Activated CD4-positive, alpha-beta T cell treated with anti-CD3 and anti-CD28 coated beads, Interleukin-2, amount 10 ng/mL, durations not matched to agents 7 days and 5 days (primary cell): ENCODE measurements at regions not wholly inside any gene's neighbourhood (a gene's known extent, or its start where the extent isn't known, plus 50 kb on each side); places are given as distances from the start of the nearest gene placed in this dataset.

Source experiments
- CTCF ChIA-PET: fragments of 350-600 bp; sonication (Branson Sonifier 250); formaldehyde crosslinking; loops from one replicate; lab custom pipeline; 2021; ENCODE audit warnings: antibody characterized with exemption; lab: Charles Lee
- POLR2A ChIA-PET: fragments of 350-600 bp; sonication (Branson Sonifier 250); formaldehyde crosslinking; loops from one replicate; lab custom pipeline; 2021; ENCODE audit warnings: antibody characterized with exemption; lab: Charles Lee
- DNase-seq: peaks from one replicate; pipeline ENCODE4 v3.0.0-alpha.2; 2020
- H3K27ac Mint-ChIP-seq: one replicate; pipeline ENCODE4 v1.8.0; 2021; ENCODE audit warnings: mild to moderate bottlenecking, moderate library complexity, mixed read lengths
- H3K27me3 Mint-ChIP-seq: one replicate; pipeline ENCODE4 v1.8.0; 2021; ENCODE audit warnings: mixed read lengths
- H3K36me3 Mint-ChIP-seq: one replicate; pipeline ENCODE4 v1.8.0; 2021; ENCODE audit warnings: low read depth, mixed read lengths
- H3K4me1 Mint-ChIP-seq: one replicate; pipeline ENCODE4 v1.8.0; 2021; ENCODE audit warnings: mixed read lengths
- H3K4me3 Mint-ChIP-seq: one replicate; pipeline ENCODE4 v1.8.0; 2021; ENCODE audit warnings: mild to moderate bottlenecking, moderate library complexity, mixed read lengths
- H3K9me3 Mint-ChIP-seq: one replicate; pipeline ENCODE4 v1.8.0; 2021; ENCODE audit warnings: mixed read lengths

- ChIA-PET POLR2A (no interaction called here), CTCF (no interaction called here)
- Mint-ChIP-seq H3K4me3 (no peak overlapping the region), H3K9me3 (no peaks in the 10 kb centered on the region), H3K4me1 (no peaks in the 10 kb centered on the region), H3K27ac (no peak overlapping the region), H3K27me3 (no peaks in the 10 kb centered on the region), H3K36me3 (no peaks in the 10 kb centered on the region)
- no peak for DNase-seq
Observed at GRCh38 chr4:104716584-104716983, 221.9 kb upstream of the CXXC4 start.

GRCh38 chr4:104719539-104720230, 225.0 kb upstream of the CXXC4 start:
- ChIA-PET POLR2A (no interaction called here), CTCF (interaction anchor here (0.6 kb wide), 1 partner anchor 17 kb away, joined by 3 read pairs; no protein-coding TSS in a partner anchor)
- no peaks in the 10 kb centered on the region for H3K4me1 Mint-ChIP-seq
- DNase-seq, result no peak
- no peaks in the 10 kb centered on the region for H3K27me3 Mint-ChIP-seq
- no peaks in the 10 kb centered on the region for H3K9me3 Mint-ChIP-seq
- no peak overlapping the region for H3K27ac Mint-ChIP-seq
- H3K4me3 Mint-ChIP-seq, result no peak overlapping the region
- H3K36me3 Mint-ChIP-seq, result no peaks in the 10 kb centered on the region

GRCh38 chr4:104722467-104722866, 227.8 kb upstream of the CXXC4 start:
- no peaks in the 10 kb centered on the region for H3K4me1 Mint-ChIP-seq
- ChIA-PET POLR2A (no interaction called here), CTCF (no interaction called here)
- no peaks in the 10 kb centered on the region for H3K9me3 Mint-ChIP-seq
- no peak overlapping the region for H3K27ac Mint-ChIP-seq
- H3K36me3 Mint-ChIP-seq, result no peaks in the 10 kb centered on the region
- no peaks in the 10 kb centered on the region for H3K27me3 Mint-ChIP-seq
- no peak overlapping the region for H3K4me3 Mint-ChIP-seq
- no peak for DNase-seq

GRCh38 chr4:104726002-104726401, 231.3 kb upstream of the CXXC4 start:
- Mint-ChIP-seq H3K36me3 (no peaks in the 10 kb centered on the region), H3K27me3 (no peaks in the 10 kb centered on the region), H3K27ac (no peak overlapping the region), H3K4me3 (no peak overlapping the region), H3K4me1 (no peaks in the 10 kb centered on the region), H3K9me3 (no peaks in the 10 kb centered on the region)
- ChIA-PET CTCF (no interaction called here), POLR2A (no interaction called here)
- no peak for DNase-seq

GRCh38 chr4:104727643-104728042, 232.9 kb upstream of the CXXC4 start:
- no peak overlapping the region for H3K4me3 Mint-ChIP-seq
- DNase-seq, result no peak
- no peak overlapping the region for H3K27ac Mint-ChIP-seq
- no peaks in the 10 kb centered on the region for H3K36me3 Mint-ChIP-seq
- H3K4me1 Mint-ChIP-seq, result no peaks in the 10 kb centered on the region
- ChIA-PET CTCF (interaction anchor here (0.9 kb wide), 1 partner anchor 20 kb away, joined by 3 read pairs; no protein-coding TSS in a partner anchor), POLR2A (no interaction called here)
- H3K27me3 Mint-ChIP-seq, result no peaks in the 10 kb centered on the region
- no peaks in the 10 kb centered on the region for H3K9me3 Mint-ChIP-seq

- Mint-ChIP-seq H3K4me1 (no peaks in the 10 kb centered on the region), H3K36me3 (no peaks in the 10 kb centered on the region), H3K9me3 (no peaks in the 10 kb centered on the region), H3K4me3 (no peak overlapping the region), H3K27me3 (no peaks in the 10 kb centered on the region), H3K27ac (no peak overlapping the region)
- DNase-seq, result no peak
- POLR2A ChIA-PET, result no interaction called here
- CTCF ChIA-PET, result no interaction called here
Observed at GRCh38 chr4:104728380-104729122, 233.9 kb upstream of the CXXC4 start.

- POLR2A ChIA-PET, result no interaction called here
- DNase-seq, result no peak
- H3K36me3 Mint-ChIP-seq, result no peaks in the 10 kb centered on the region
- no peaks in the 10 kb centered on the region for H3K9me3 Mint-ChIP-seq
- no peaks in the 10 kb centered on the region for H3K4me1 Mint-ChIP-seq
- no peak overlapping the region for H3K27ac Mint-ChIP-seq
- H3K4me3 Mint-ChIP-seq, result no peak overlapping the region
- H3K27me3 Mint-ChIP-seq, result no peaks in the 10 kb centered on the region
- CTCF ChIA-PET, result no interaction called here
Observed at GRCh38 chr4:104732766-104733165, 238.1 kb upstream of the CXXC4 start.

- CTCF ChIA-PET, result no interaction called here
- POLR2A ChIA-PET, result no interaction called here
- H3K4me1 Mint-ChIP-seq, result no peaks in the 10 kb centered on the region
- no peaks in the 10 kb centered on the region for H3K36me3 Mint-ChIP-seq
- no peaks in the 10 kb centered on the region for H3K9me3 Mint-ChIP-seq
- no peak for DNase-seq
- no peak overlapping the region for H3K27ac Mint-ChIP-seq
- no peak overlapping the region for H3K4me3 Mint-ChIP-seq
- no peaks in the 10 kb centered on the region for H3K27me3 Mint-ChIP-seq
Observed at GRCh38 chr4:104735174-104735573, 240.5 kb upstream of the CXXC4 start.

- H3K4me3 Mint-ChIP-seq, result no peak overlapping the region
- no peaks in the 10 kb centered on the region for H3K9me3 Mint-ChIP-seq
- H3K27ac Mint-ChIP-seq, result no peak overlapping the region
- H3K27me3 Mint-ChIP-seq, result no peaks in the 10 kb centered on the region
- ChIA-PET POLR2A (no interaction called here), CTCF (no interaction called here)
- H3K4me1 Mint-ChIP-seq, result no peaks in the 10 kb centered on the region
- H3K36me3 Mint-ChIP-seq, result no peaks in the 10 kb centered on the region
- no peak for DNase-seq
Observed at GRCh38 chr4:104740161-104740560, 245.5 kb upstream of the CXXC4 start.

- H3K27me3 Mint-ChIP-seq, result no peaks in the 10 kb centered on the region
- H3K27ac Mint-ChIP-seq, result no peak overlapping the region
- ChIA-PET CTCF (no interaction called here), POLR2A (no interaction called here)
- H3K4me3 Mint-ChIP-seq, result no peak overlapping the region
- H3K4me1 Mint-ChIP-seq, result no peaks in the 10 kb centered on the region
- H3K9me3 Mint-ChIP-seq, result no peaks in the 10 kb centered on the region
- H3K36me3 Mint-ChIP-seq, result no peaks in the 10 kb centered on the region
- DNase-seq, result no peak
Observed at GRCh38 chr4:104743215-104743653, 248.5 kb upstream of the CXXC4 start.

- ChIA-PET CTCF (no interaction called here), POLR2A (no interaction called here)
- no peaks in the 10 kb centered on the region for H3K36me3 Mint-ChIP-seq
- no peak overlapping the region for H3K4me3 Mint-ChIP-seq
- no peaks in the 10 kb centered on the region for H3K9me3 Mint-ChIP-seq
- H3K4me1 Mint-ChIP-seq, result no peaks in the 10 kb centered on the region
- no peak for DNase-seq
- no peaks in the 10 kb centered on the region for H3K27me3 Mint-ChIP-seq
- no peak overlapping the region for H3K27ac Mint-ChIP-seq
Observed at GRCh38 chr4:104747635-104748034, 252.9 kb upstream of the CXXC4 start.

GRCh38 chr4:104749062-104749461, 254.4 kb upstream of the CXXC4 start:
- no peaks in the 10 kb centered on the region for H3K36me3 Mint-ChIP-seq
- peaks cover 2% of the 10 kb centered on the region for H3K9me3 Mint-ChIP-seq
- DNase-seq, result no peak
- no peak overlapping the region for H3K27ac Mint-ChIP-seq
- ChIA-PET CTCF (no interaction called here), POLR2A (no interaction called here)
- no peaks in the 10 kb centered on the region for H3K27me3 Mint-ChIP-seq
- H3K4me1 Mint-ChIP-seq, result no peaks in the 10 kb centered on the region
- H3K4me3 Mint-ChIP-seq, result no peak overlapping the region

GRCh38 chr4:104750008-104750407, 255.3 kb upstream of the CXXC4 start:
- DNase-seq, result no peak
- no peak overlapping the region for H3K4me3 Mint-ChIP-seq
- POLR2A ChIA-PET, result no interaction called here
- no peaks in the 10 kb centered on the region for H3K4me1 Mint-ChIP-seq
- no peak overlapping the region for H3K27ac Mint-ChIP-seq
- CTCF ChIA-PET, result no interaction called here
- H3K36me3 Mint-ChIP-seq, result no peaks in the 10 kb centered on the region
- no peaks in the 10 kb centered on the region for H3K27me3 Mint-ChIP-seq
- H3K9me3 Mint-ChIP-seq, result peaks cover 2% of the 10 kb centered on the region
